CD4-positive, alpha-beta T cell (primary cell): ENCODE measurements at regions not wholly inside any gene's neighbourhood (a gene's known extent, or its start where the extent isn't known, plus 50 kb on each side); places are given as distances from the start of the nearest gene placed in this dataset.

Source experiments
- ATAC-seq: fragments of 200-7000 bp; cut with Tn5 transposase; one replicate; pipeline ENCODE4 v1.10.0; 2022; ENCODE audit warnings: mild to moderate bottlenecking; ENCODE audit not compliant: poor library complexity
- CTCF ChIA-PET: fragments of 350-600 bp; sonication (Branson Sonifier 250); formaldehyde crosslinking; loops from one replicate; lab custom pipeline; 2021; ENCODE audit warnings: antibody characterized with exemption, inconsistent platforms; lab: Charles Lee
- POLR2A ChIA-PET: fragments of 350-600 bp; sonication (Branson Sonifier 250); formaldehyde crosslinking; loops from one replicate; lab custom pipeline; 2021; ENCODE audit warnings: antibody characterized with exemption, inconsistent platforms; lab: Charles Lee
- DNase-seq, 14 experiments: peaks; one replicate each; pipeline ENCODE4 v3.0.0-alpha.2; 2013 to 2020; ENCODE audit warnings: mixed read lengths in 2 of 14
- H3K27ac ChIP-seq, 2 donors: one replicate each; pipeline versions ENCODE4 v1.5.1 to v1.7.0; 2013; ENCODE audit warnings: low read length in 2 of 2, low read depth in 1 of 2, mild to moderate bottlenecking in 1 of 2
- H3K27me3 ChIP-seq, 2 experiments: 1 replicate in 1 of 2; 2 replicates in 1 of 2; pipeline versions ENCODE4 v1.6.1 to v1.7.0; 2013; ENCODE audit warnings: low read length in 2 of 2, control low read depth in 1 of 2, mild to moderate bottlenecking in 1 of 2, moderate library complexity in 1 of 2; ENCODE audit not compliant: insufficient read depth in 2 of 2, control insufficient read depth in 1 of 2
- H3K36me3 ChIP-seq: one replicate; pipeline ENCODE4 v1.6.1; 2013; ENCODE audit warnings: low read length, control low read depth; ENCODE audit not compliant: insufficient read depth
- H3K4me1 ChIP-seq: one replicate; pipeline ENCODE4 v1.6.1; 2013; ENCODE audit warnings: low read length, control low read depth; ENCODE audit not compliant: insufficient read depth
- H3K4me3 ChIP-seq: one replicate; pipeline ENCODE4 v1.5.1; 2013; ENCODE audit warnings: mild to moderate bottlenecking, low read length, moderate library complexity
- H3K9me3 ChIP-seq, 2 experiments: 1 replicate in 1 of 2; 2 replicates in 1 of 2; pipeline versions ENCODE4 v1.6.1 to v1.7.0; 2013; ENCODE audit warnings: low read length in 2 of 2, mild to moderate bottlenecking in 2 of 2, control low read depth in 1 of 2, moderate library complexity in 1 of 2; ENCODE audit not compliant: control insufficient read depth in 1 of 2, insufficient read depth in 1 of 2
- H3K27ac Mint-ChIP-seq: one replicate; pipeline ENCODE4 v1.8.0; 2020; ENCODE audit warnings: mixed read lengths
- H3K27me3 Mint-ChIP-seq: one replicate; pipeline ENCODE4 v1.8.0; 2021; ENCODE audit warnings: mixed read lengths
- H3K36me3 Mint-ChIP-seq: one replicate; pipeline ENCODE4 v1.8.0; 2021; ENCODE audit warnings: low read depth, mixed read lengths
- H3K4me1 Mint-ChIP-seq: one replicate; pipeline ENCODE4 v1.8.0; 2021; ENCODE audit warnings: low read depth, mixed read lengths
- H3K4me3 Mint-ChIP-seq: one replicate; pipeline ENCODE4 v1.8.0; 2020; ENCODE audit warnings: mild to moderate bottlenecking, mixed read lengths
- H3K9me3 Mint-ChIP-seq: one replicate; pipeline ENCODE4 v1.8.0; 2020; ENCODE audit warnings: mixed read lengths
- CTCF ChIP-seq: fragments of 200-600 bp; IDR thresholded peaks from one replicate; pipeline ENCODE4 v1.8.0; 2022; ENCODE audit warnings: antibody characterized with exemption, mild to moderate bottlenecking
- intact Hi-C, 2 experiments: fragments of 100-400 bp; cut with DNase I in 1 of 2; cut with micrococcal nuclease in 1 of 2; formaldehyde crosslinking; loops; one replicate each; pipeline versions ENCODE4 v1.15.1 to v1.9.0; 2023 to 2025; cut with DNase I, micrococcal nuclease

DNA sequence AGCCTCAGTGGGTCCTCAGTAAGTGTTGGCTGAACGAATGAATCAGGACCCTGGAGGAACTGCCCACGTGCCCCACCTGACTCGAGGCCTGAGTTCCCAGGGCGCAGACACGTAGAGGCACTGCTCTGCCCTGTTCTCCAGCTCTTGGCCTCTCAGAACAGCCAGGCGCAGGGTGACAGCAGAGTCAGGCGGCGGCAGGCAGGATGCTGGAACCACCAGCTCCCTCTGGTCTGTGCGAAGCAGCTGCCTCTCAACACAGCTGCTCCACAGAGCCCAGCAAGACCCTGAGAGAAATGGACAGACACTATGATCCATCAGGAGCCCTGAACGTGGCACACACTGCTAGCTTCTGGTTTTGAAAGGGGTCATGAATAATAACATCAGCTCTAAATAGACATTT, 53.1 kb upstream of the BCO1 start:
- POLR2A ChIA-PET, result no interaction called here
- no peaks in the 10 kb centered on the region for H3K9me3 Mint-ChIP-seq
- Histone ChIP-seq H3K4me3 (no peak overlapping the region), H3K27me3 (no peaks in the 10 kb centered on the region), H3K27ac (no peak overlapping the region), H3K36me3 (no peaks in the 10 kb centered on the region), H3K9me3 (no peaks in the 10 kb centered on the region), H3K4me1 (no peaks in the 10 kb centered on the region)
- H3K27ac Mint-ChIP-seq, result no peak overlapping the region
- H3K27me3 Mint-ChIP-seq, result peaks cover 11% of the 10 kb centered on the region
- no peak for DNase-seq
- TF ChIP-seq CTCF, result no peak
- H3K4me3 Mint-ChIP-seq, result no peak overlapping the region
- CTCF ChIA-PET, result no interaction called here
- ATAC-seq, result no peak
- no peaks in the 10 kb centered on the region for H3K36me3 Mint-ChIP-seq
- intact Hi-C loops, result no loop called here
- H3K4me1 Mint-ChIP-seq, result no peaks in the 10 kb centered on the region

DNA sequence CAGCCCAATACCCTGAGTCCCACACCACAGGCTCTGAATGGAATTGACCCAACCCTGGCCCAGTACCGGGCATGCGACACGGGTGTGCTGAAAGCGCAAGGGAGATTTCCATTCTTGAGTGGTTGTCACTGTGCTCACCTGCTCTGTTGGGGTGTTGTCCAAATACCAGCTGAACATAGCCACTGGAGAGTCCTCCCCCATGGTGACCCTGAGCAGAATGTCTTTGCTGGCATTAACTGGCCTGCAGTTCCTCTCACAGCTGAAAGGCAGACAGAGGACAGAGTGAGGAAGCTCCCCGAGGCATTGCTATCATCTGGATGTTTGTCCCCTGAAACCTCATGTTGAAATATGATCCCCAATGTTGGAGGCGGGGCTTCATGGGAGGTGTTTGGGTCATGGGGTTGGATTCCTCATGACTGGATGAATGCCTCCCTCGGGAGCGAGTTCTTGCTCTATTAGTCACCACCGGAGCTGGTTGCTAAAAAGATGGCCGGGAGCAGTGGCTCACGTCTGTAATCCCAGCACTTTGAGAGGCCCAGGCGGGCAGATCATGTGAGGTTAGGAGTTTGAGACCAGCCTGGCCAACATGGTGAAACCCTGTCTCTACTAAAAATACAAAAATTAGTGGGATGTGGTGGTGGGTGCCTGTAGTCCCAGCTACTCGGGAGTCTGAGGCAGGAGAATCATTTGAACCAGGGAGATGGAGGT, 57.3 kb upstream of the BCO1 start:
- no peak overlapping the region for H3K4me3 Mint-ChIP-seq
- Histone ChIP-seq H3K9me3 (no peaks in the 10 kb centered on the region), H3K36me3 (no peaks in the 10 kb centered on the region), H3K27ac (no peak overlapping the region), H3K4me3 (no peak overlapping the region), H3K4me1 (no peaks in the 10 kb centered on the region), H3K27me3 (peaks cover 2 to 5% of the 10 kb centered on the region in 2 experiments)
- ChIA-PET CTCF (interaction anchor here (0.7 kb wide), 1 partner anchor 761 kb away, joined by 3 read pairs; no protein-coding TSS in a partner anchor), POLR2A (no interaction called here)
- no peak for TF ChIP-seq CTCF
- H3K27me3 Mint-ChIP-seq, result peaks cover 9% of the 10 kb centered on the region
- ATAC-seq (no peak), DNase-seq (no peak)
- intact Hi-C loops, result no loop called here
- no peak overlapping the region for H3K27ac Mint-ChIP-seq
- H3K4me1 Mint-ChIP-seq, result no peaks in the 10 kb centered on the region
- H3K36me3 Mint-ChIP-seq, result no peaks in the 10 kb centered on the region
- no peaks in the 10 kb centered on the region for H3K9me3 Mint-ChIP-seq

- Mint-ChIP-seq H3K36me3 (no peaks in the 10 kb centered on the region), H3K9me3 (no peaks in the 10 kb centered on the region), H3K27me3 (peaks cover 9% of the 10 kb centered on the region), H3K4me1 (no peaks in the 10 kb centered on the region), H3K4me3 (no peak overlapping the region), H3K27ac (no peak overlapping the region)
- intact Hi-C loops, result no loop called here
- H3K4me3 ChIP-seq, result no peak overlapping the region
- DNase-seq, result no peak
- POLR2A ChIA-PET, result no interaction called here
- no peaks in the 10 kb centered on the region for H3K9me3 ChIP-seq
- no peak for TF ChIP-seq CTCF
- H3K36me3 ChIP-seq, result no peaks in the 10 kb centered on the region
- CTCF ChIA-PET, result no interaction called here
- no peak overlapping the region for H3K27ac ChIP-seq
- no peaks in the 10 kb centered on the region for H3K4me1 ChIP-seq
- peaks cover 2 to 5% of the 10 kb centered on the region in 2 experiments for H3K27me3 ChIP-seq
- no peak for ATAC-seq
Measured at GRCh38 chr16:81180578-81180977, 57.9 kb upstream of the BCO1 start.
